Duodenal mucosa (tissue), 2 donors: ENCODE measurements at regions not wholly inside any gene's neighbourhood (a gene's known extent, or its start where the extent isn't known, plus 50 kb on each side); places are given as distances from the start of the nearest gene placed in this dataset.

ENCODE experiments used
- H3K27ac ChIP-seq: one replicate; pipeline ENCODE4 v1.7.0; 2013; ENCODE audit warnings: low read depth, low read length
- H3K27me3 ChIP-seq, 2 donors: one replicate each; pipeline ENCODE4 v1.7.0; 2013; ENCODE audit warnings: low read length in 2 of 2, control low read depth in 1 of 2; ENCODE audit not compliant: insufficient read depth in 2 of 2, control insufficient read depth in 1 of 2
- H3K36me3 ChIP-seq, 2 donors: one replicate each; pipeline ENCODE4 v1.7.0; 2013; ENCODE audit warnings: low read length in 2 of 2, control low read depth in 1 of 2; ENCODE audit not compliant: insufficient read depth in 2 of 2, control insufficient read depth in 1 of 2
- H3K4me1 ChIP-seq, 2 donors: one replicate each; pipeline ENCODE4 v1.7.0; 2013; ENCODE audit warnings: low read length in 2 of 2, control low read depth in 1 of 2; ENCODE audit not compliant: insufficient read depth in 2 of 2, control insufficient read depth in 1 of 2
- H3K4me3 ChIP-seq, 2 donors: one replicate each; pipeline ENCODE4 v1.7.0; 2013; ENCODE audit warnings: low read length in 2 of 2, low read depth in 1 of 2
- H3K9ac ChIP-seq, 2 donors: one replicate each; pipeline ENCODE4 v1.7.0; 2013; ENCODE audit warnings: low read length in 2 of 2, low read depth in 1 of 2
- H3K9me3 ChIP-seq, 2 donors: one replicate each; pipeline ENCODE4 v1.7.0; 2013; ENCODE audit warnings: low read length in 2 of 2, control low read depth in 1 of 2; ENCODE audit not compliant: control insufficient read depth in 1 of 2

GRCh38 chr11:32226480-32226879, 135.6 kb downstream of the RCN1 start:
- no peaks in the 10 kb centered on the region for H3K27me3 ChIP-seq
- H3K9me3 ChIP-seq = no peaks in the 10 kb centered on the region
- no peaks in the 10 kb centered on the region for H3K4me1 ChIP-seq
- no peak overlapping the region for H3K4me3 ChIP-seq
- no peaks in the 10 kb centered on the region for H3K36me3 ChIP-seq
- no peak overlapping the region for H3K9ac ChIP-seq
- H3K27ac ChIP-seq = no peak overlapping the region

GRCh38 chr11:32229576-32230240, 138.8 kb downstream of the RCN1 start:
- H3K4me3 ChIP-seq = no peak overlapping the region
- H3K9ac ChIP-seq = no peak overlapping the region
- H3K36me3 ChIP-seq = no peaks in the 10 kb centered on the region
- H3K9me3 ChIP-seq = no peaks in the 10 kb centered on the region
- H3K27me3 ChIP-seq = peaks cover 0 to 3% of the 10 kb centered on the region in 2 donors
- no peak overlapping the region for H3K27ac ChIP-seq
- H3K4me1 ChIP-seq = no peaks in the 10 kb centered on the region

GRCh38 chr11:32231909-32232493, 141.1 kb downstream of the RCN1 start:
- peaks cover 0 to 3% of the 10 kb centered on the region in 2 donors for H3K27me3 ChIP-seq
- no peak overlapping the region for H3K9ac ChIP-seq
- no peaks in the 10 kb centered on the region for H3K36me3 ChIP-seq
- H3K4me3 ChIP-seq = no peak overlapping the region
- H3K27ac ChIP-seq = no peak overlapping the region
- no peaks in the 10 kb centered on the region for H3K9me3 ChIP-seq
- no peaks in the 10 kb centered on the region for H3K4me1 ChIP-seq

GRCh38 chr11:32232516-32232915, 141.6 kb downstream of the RCN1 start:
- Histone ChIP-seq H3K4me3 (no peak overlapping the region), H3K27me3 (peaks cover 0 to 3% of the 10 kb centered on the region in 2 donors), H3K36me3 (no peaks in the 10 kb centered on the region), H3K27ac (no peak overlapping the region), H3K9me3 (no peaks in the 10 kb centered on the region), H3K9ac (no peak overlapping the region), H3K4me1 (no peaks in the 10 kb centered on the region)

- no peaks in the 10 kb centered on the region for H3K4me1 ChIP-seq
- no peak overlapping the region for H3K9ac ChIP-seq
- no peak overlapping the region for H3K4me3 ChIP-seq
- H3K9me3 ChIP-seq = no peaks in the 10 kb centered on the region
- H3K27me3 ChIP-seq = peaks cover 0 to 3% of the 10 kb centered on the region in 2 donors
- no peaks in the 10 kb centered on the region for H3K36me3 ChIP-seq
- no peak overlapping the region for H3K27ac ChIP-seq
These were observed 142.4 kb downstream of the RCN1 start for GRCh38 chr11:32233276-32233675.

- Histone ChIP-seq H3K9ac (no peak overlapping the region), H3K27me3 (peaks cover 0 to 3% of the 10 kb centered on the region in 2 donors), H3K4me3 (no peak overlapping the region), H3K9me3 (no peaks in the 10 kb centered on the region), H3K27ac (no peak overlapping the region), H3K36me3 (no peaks in the 10 kb centered on the region), H3K4me1 (no peaks in the 10 kb centered on the region)
These were observed 143.1 kb downstream of the RCN1 start for GRCh38 chr11:32233928-32234327.

GRCh38 chr11:32244453-32244852, 153.6 kb downstream of the RCN1 start:
- Histone ChIP-seq H3K27ac (no peak overlapping the region), H3K9ac (no peak overlapping the region), H3K36me3 (no peaks in the 10 kb centered on the region), H3K9me3 (no peaks in the 10 kb centered on the region), H3K27me3 (no peaks in the 10 kb centered on the region), H3K4me3 (no peak overlapping the region), H3K4me1 (no peaks in the 10 kb centered on the region)

- Histone ChIP-seq H3K27me3 (no peaks in the 10 kb centered on the region), H3K9ac (no peak overlapping the region), H3K4me1 (no peaks in the 10 kb centered on the region), H3K9me3 (no peaks in the 10 kb centered on the region), H3K27ac (no peak overlapping the region), H3K36me3 (no peaks in the 10 kb centered on the region), H3K4me3 (no peak overlapping the region)
These were observed 162.8 kb downstream of the RCN1 start for GRCh38 chr11:32253706-32254105.

GRCh38 chr11:32255841-32256240, 165.0 kb downstream of the RCN1 start:
- H3K4me1 ChIP-seq = no peaks in the 10 kb centered on the region
- no peaks in the 10 kb centered on the region for H3K27me3 ChIP-seq
- no peaks in the 10 kb centered on the region for H3K36me3 ChIP-seq
- H3K9ac ChIP-seq = no peak overlapping the region
- H3K27ac ChIP-seq = no peak overlapping the region
- no peaks in the 10 kb centered on the region for H3K9me3 ChIP-seq
- no peak overlapping the region for H3K4me3 ChIP-seq

- Histone ChIP-seq H3K9me3 (no peaks in the 10 kb centered on the region), H3K27me3 (no peaks in the 10 kb centered on the region), H3K4me1 (no peaks in the 10 kb centered on the region), H3K36me3 (no peaks in the 10 kb centered on the region), H3K4me3 (no peak overlapping the region), H3K9ac (no peak overlapping the region), H3K27ac (no peak overlapping the region)
These were observed 165.6 kb downstream of the RCN1 start for GRCh38 chr11:32256466-32256865.
